ENCODE measurements at regions not wholly inside any gene's neighbourhood (a gene's known extent, or its start where the extent isn't known, plus 50 kb on each side); places are given as distances from the start of the nearest gene placed in this dataset.

- Histone ChIP-seq H3K4me1 (ENCODE audit: insufficient read depth, low read length, poor library complexity, severe bottlenecking) (no peaks in the 10 kb centered on the region), H3K79me2 (ENCODE audit: insufficient read depth, low read depth, low read length) (no peaks in the 10 kb centered on the region), H3K36me3 (ENCODE audit: insufficient read depth, low read length) (no peaks in the 10 kb centered on the region), H3K9me2 (ENCODE audit: insufficient read depth, low read length) (no peaks in the 10 kb centered on the region), H3K9me3 (ENCODE audit: low read length) (no peaks in the 10 kb centered on the region), H3K4me3 (ENCODE audit: low read depth, low read length, poor library complexity, severe bottlenecking) (no peak overlapping the region), H4K20me1 (ENCODE audit: insufficient read depth, low read length) (no peaks in the 10 kb centered on the region), H3K4me2 (ENCODE audit: low read length) (no peak overlapping the region), H3K27ac (ENCODE audit: low read depth, low read length, poor library complexity, severe bottlenecking) (no peak overlapping the region), H2AFZ (ENCODE audit: low read length) (no peak overlapping the region)
- intact Hi-C loops (cut with micrococcal nuclease; ENCODE audit: unreplicated experiment) = no loop called here
- BruUV-seq (replicated peaks) = no TSS peak
- DNase-seq (ENCODE audit: low spot score) = no peak
- TF ChIP-seq EZH2phosphoT487 (IDR thresholded peaks at IDR 0.05; ENCODE audit: borderline replicate concordance, low read depth, low read length) (no peak), CTCF (conservative IDR thresholded peaks at IDR 0.05; ENCODE audit: low read length) (no peak)
- CTCF ChIA-PET (ENCODE audit: unreplicated experiment) = no interaction called here
- POLR2A ChIA-PET = interaction anchor here (1.0 kb wide), 2 partner anchors 17 to 23 kb away, joined by 3 read pairs; no protein-coding TSS in a partner anchor
These were observed 102.5 kb upstream of the BASP1 start for GRCh38 chr5:17114715-17115599.

- no peak for TF ChIP-seq CTCF (conservative IDR thresholded peaks at IDR 0.05; ENCODE audit: low read length)
- TF ChIP-seq EZH2phosphoT487 (IDR thresholded peaks at IDR 0.05; ENCODE audit: borderline replicate concordance, low read depth, low read length) = no peak
- POLR2A ChIA-PET = interaction anchor here (1.0 kb wide), 1 partner anchor 23 kb away, joined by 3 read pairs; no protein-coding TSS in a partner anchor
- Histone ChIP-seq H3K36me3 (ENCODE audit: insufficient read depth, low read length) (no peaks in the 10 kb centered on the region), H2AFZ (ENCODE audit: low read length) (no peak overlapping the region), H3K9me2 (ENCODE audit: insufficient read depth, low read length) (no peaks in the 10 kb centered on the region), H3K9me3 (ENCODE audit: low read length) (no peaks in the 10 kb centered on the region), H3K4me1 (ENCODE audit: insufficient read depth, low read length, poor library complexity, severe bottlenecking) (no peaks in the 10 kb centered on the region), H3K27ac (ENCODE audit: low read depth, low read length, poor library complexity, severe bottlenecking) (no peak overlapping the region), H3K4me2 (ENCODE audit: low read length) (no peak overlapping the region), H3K4me3 (ENCODE audit: low read depth, low read length, poor library complexity, severe bottlenecking) (no peak overlapping the region), H3K79me2 (ENCODE audit: insufficient read depth, low read depth, low read length) (no peaks in the 10 kb centered on the region), H4K20me1 (ENCODE audit: insufficient read depth, low read length) (no peaks in the 10 kb centered on the region)
- BruUV-seq (replicated peaks) = no TSS peak
- no peak for DNase-seq (ENCODE audit: low spot score)
- CTCF ChIA-PET (ENCODE audit: unreplicated experiment) = no interaction called here
- intact Hi-C loops (cut with micrococcal nuclease; ENCODE audit: unreplicated experiment) = no loop called here
These were observed 101.6 kb upstream of the BASP1 start for GRCh38 chr5:17115855-17116254.

GRCh38 chr5:17118631-17119030 lies 98.8 kb upstream of the BASP1 start:
- no peak for DNase-seq (ENCODE audit: low spot score)
- no peaks in the 10 kb centered on the region for H3K4me1 ChIP-seq (ENCODE audit: insufficient read depth, low read length, poor library complexity, severe bottlenecking)
- TF ChIP-seq EZH2phosphoT487 (IDR thresholded peaks at IDR 0.05; ENCODE audit: borderline replicate concordance, low read depth, low read length) (no peak), CTCF (conservative IDR thresholded peaks at IDR 0.05; ENCODE audit: low read length) (no peak)
- no peaks in the 10 kb centered on the region for H3K9me2 ChIP-seq (ENCODE audit: insufficient read depth, low read length)
- POLR2A ChIA-PET = no interaction called here
- H3K4me3 ChIP-seq (ENCODE audit: low read depth, low read length, poor library complexity, severe bottlenecking) = no peak overlapping the region
- no peaks in the 10 kb centered on the region for H3K9me3 ChIP-seq (ENCODE audit: low read length)
- no peaks in the 10 kb centered on the region for H3K79me2 ChIP-seq (ENCODE audit: insufficient read depth, low read depth, low read length)
- intact Hi-C loops (cut with micrococcal nuclease; ENCODE audit: unreplicated experiment) = no loop called here
- CTCF ChIA-PET (ENCODE audit: unreplicated experiment) = no interaction called here
- no peaks in the 10 kb centered on the region for H4K20me1 ChIP-seq (ENCODE audit: insufficient read depth, low read length)
- H3K27ac ChIP-seq (ENCODE audit: low read depth, low read length, poor library complexity, severe bottlenecking) = no peak overlapping the region
- H3K36me3 ChIP-seq (ENCODE audit: insufficient read depth, low read length) = no peaks in the 10 kb centered on the region
- H2AFZ ChIP-seq (ENCODE audit: low read length) = no peak overlapping the region
- no TSS peak for BruUV-seq (replicated peaks)
- H3K4me2 ChIP-seq (ENCODE audit: low read length) = no peak overlapping the region

Data from OCI-LY7 (cell line).